ENCODE measurements at regions not wholly inside any gene's neighbourhood (a gene's known extent, or its start where the extent isn't known, plus 50 kb on each side); places are given as distances from the start of the nearest gene placed in this dataset.

- no peak for ATAC-seq
These were observed 159.9 kb downstream of the PCDH7 start for GRCh38 chr4:30879855-30880598.

- no peak for ATAC-seq
These were observed 161.8 kb downstream of the PCDH7 start for GRCh38 chr4:30881985-30882384.

- no peak for ATAC-seq
These were observed 162.3 kb downstream of the PCDH7 start for GRCh38 chr4:30882443-30882842.

- no peak for ATAC-seq
These were observed 163.0 kb downstream of the PCDH7 start for GRCh38 chr4:30882995-30883675.

GRCh38 chr4:30901461-30902451 is 181.6 kb downstream of the PCDH7 start:
- no peak for ATAC-seq

GRCh38 chr4:30903502-30904214 is 183.5 kb downstream of the PCDH7 start:
- peak; percentile 47 for ATAC-seq

GRCh38 chr4:30904215-30904555 is 184.0 kb downstream of the PCDH7 start:
- ATAC-seq: no peak

- no peak for ATAC-seq
These were observed 184.4 kb downstream of the PCDH7 start for GRCh38 chr4:30904588-30904987.

GRCh38 chr4:30912098-30912714 is 192.0 kb downstream of the PCDH7 start:
- ATAC-seq: no peak

- ATAC-seq: no peak
These were observed 196.4 kb downstream of the PCDH7 start for GRCh38 chr4:30916337-30917274.

GRCh38 chr4:30917946-30918345 is 197.8 kb downstream of the PCDH7 start:
- no peak for ATAC-seq

GRCh38 chr4:30919458-30919857 is 199.3 kb downstream of the PCDH7 start:
- no peak for ATAC-seq

- no peak for ATAC-seq
These were observed 199.9 kb downstream of the PCDH7 start for GRCh38 chr4:30920043-30920442.

GRCh38 chr4:30922625-30923024 is 202.5 kb downstream of the PCDH7 start:
- ATAC-seq: no peak

GRCh38 chr4:30924495-30924894 is 204.3 kb downstream of the PCDH7 start:
- no peak for ATAC-seq

- ATAC-seq: no peak
These were observed 209.5 kb downstream of the PCDH7 start for GRCh38 chr4:30929649-30930048.

- ATAC-seq: no peak
These were observed 210.1 kb downstream of the PCDH7 start for GRCh38 chr4:30930276-30930675.

GRCh38 chr4:30932581-30932980 is 212.4 kb downstream of the PCDH7 start:
- ATAC-seq: no peak

- ATAC-seq: peak; percentile 32
These were observed 218.9 kb downstream of the PCDH7 start for GRCh38 chr4:30939069-30939468.

GRCh38 chr4:30939684-30940083 is 219.5 kb downstream of the PCDH7 start:
- no peak for ATAC-seq

- no peak for ATAC-seq
These were observed 221.5 kb downstream of the PCDH7 start for GRCh38 chr4:30941641-30942040.

All from esophagus mucosa (tissue), 1 donor.